ENCODE measurements at regions not wholly inside any gene's neighbourhood (a gene's known extent, or its start where the extent isn't known, plus 50 kb on each side); places are given as distances from the start of the nearest gene placed in this dataset.

GRCh38 chr16:5753381-5753780, 655.8 kb upstream of the EEF2KMT start:
- ChIA-PET POLR2A (no interaction called here), CTCF (ENCODE audit: low intra/inter-chr PET ratio, low total read pairs) (no interaction called here)
- FAIRE-seq (no peak), DNase-seq (ENCODE audit: low spot score) (no peak), ATAC-seq (no peak)
- in situ Hi-C loops (cut with HindIII; ENCODE audit: extremely low pct_ligation_motif_present, low pct_unique_long_range_greater_than_20kb) = no loop called here
- Histone ChIP-seq H2AFZ (ENCODE audit: low read length) (no peak overlapping the region), H3K27ac (ENCODE audit: extremely low read length, insufficient read depth, low read length) (no peak overlapping the region), H3K4me3 (replicated peaks in 1 of 3; ENCODE audit: insufficient read depth in 1 of 3, low read depth in 2 of 3, low read length in 3 of 3) (no peak overlapping the region), H4K20me1 (ENCODE audit: insufficient read depth, low read length) (no peaks in the 10 kb centered on the region), H3K27me3 (ENCODE audit: control insufficient read depth in 1 of 2, insufficient read depth in 2 of 2, low read length in 2 of 2) (peaks cover 0 to 8% of the 10 kb centered on the region in 2 experiments; a peak in 2 of 5 replicates), H3K9ac (ENCODE audit: insufficient read depth, low read depth, low read length) (no peak overlapping the region), H3K4me1 (ENCODE audit: insufficient read depth, low read length) (no peaks in the 10 kb centered on the region), H3K4me2 (ENCODE audit: low read depth, low read length) (no peak overlapping the region), H3K79me2 (ENCODE audit: insufficient read depth, low read length) (no peaks in the 10 kb centered on the region), H3K36me3 (replicated peaks in 1 of 2; ENCODE audit: control insufficient read depth in 1 of 2, insufficient read depth in 2 of 2, low read length in 2 of 2) (no peaks in the 10 kb centered on the region), H3K9me3 (ENCODE audit: low read length) (no peaks in the 10 kb centered on the region)
- TF ChIP-seq SAP130 (CRISPR knock-in tag; IDR thresholded peaks at IDR 0.05; ENCODE audit: low read depth) = no peak
- 2% methylated on average over 7 of the region's 7 CpGs for WGBS (ENCODE audit: low lambda C conversion rate)
- no TSS peak for BruUV-seq (replicated peaks)
- intact Hi-C loops (cut with micrococcal nuclease; ENCODE audit: unreplicated experiment) = no loop called here

- no peak for FAIRE-seq
- no peak for TF ChIP-seq ZNF143 (CRISPR knock-in tag; IDR thresholded peaks at IDR 0.05)
- no peak for TF ChIP-seq FOSL2 (CRISPR knock-in tag; IDR thresholded peaks at IDR 0.05)
- TF ChIP-seq NFAT5 (CRISPR knock-in tag; IDR thresholded peaks at IDR 0.05) = no peak
- no peak for TF ChIP-seq SOX5 (CRISPR knock-in tag; IDR thresholded peaks at IDR 0.05; ENCODE audit: borderline replicate concordance)
- TF ChIP-seq PAF1 (CRISPR knock-in tag; IDR thresholded peaks at IDR 0.05) = no peak
- TF ChIP-seq SOX13 (IDR thresholded peaks at IDR 0.05) = no peak
- no peak for TF ChIP-seq SOX13 (CRISPR knock-in tag; conservative IDR thresholded peaks at IDR 0.05 in 1 of 2, IDR thresholded peaks at IDR 0.05 in 1 of 2)
- no peak for TF ChIP-seq REXO4 (CRISPR knock-in tag; IDR thresholded peaks at IDR 0.05; ENCODE audit: borderline replicate concordance)
- TF ChIP-seq NR2F6 (IDR thresholded peaks at IDR 0.05) = no peak
- no peak for TF ChIP-seq NR2F6 (CRISPR knock-in tag; IDR thresholded peaks at IDR 0.05)
- TF ChIP-seq SUZ12 (IDR thresholded peaks at IDR 0.05; ENCODE audit: low read depth, low read length) = no peak
- no peak for TF ChIP-seq ZNF136 (CRISPR knock-in tag; IDR thresholded peaks at IDR 0.05; ENCODE audit: low read depth)
- TF ChIP-seq CREBL2 (CRISPR knock-in tag; IDR thresholded peaks at IDR 0.05; ENCODE audit: borderline replicate concordance) = no peak
- no peak for TF ChIP-seq ZNF350 (CRISPR knock-in tag; IDR thresholded peaks at IDR 0.05; ENCODE audit: borderline replicate concordance, low read depth)
- no peak for TF ChIP-seq ZNF264 (CRISPR knock-in tag; IDR thresholded peaks at IDR 0.05)
- TF ChIP-seq ZBTB38 (CRISPR knock-in tag; IDR thresholded peaks at IDR 0.05) = no peak
- TF ChIP-seq TOPORS (CRISPR knock-in tag; IDR thresholded peaks at IDR 0.05) = no peak
Observed at GRCh38 chr16:5751216-5751615, 653.6 kb upstream of the EEF2KMT start.

More at GRCh38 chr16:5751216-5751615, 653.6 kb upstream of the EEF2KMT start:
- Histone ChIP-seq H3K79me2 (ENCODE audit: insufficient read depth, low read length) (no peaks in the 10 kb centered on the region), H3K9ac (ENCODE audit: insufficient read depth, low read depth, low read length) (no peak overlapping the region), H3K27me3 (ENCODE audit: control insufficient read depth in 1 of 2, insufficient read depth in 2 of 2, low read length in 2 of 2) (peaks cover 0 to 8% of the 10 kb centered on the region in 2 experiments; a peak in 2 of 5 replicates), H3K27ac (ENCODE audit: extremely low read length, insufficient read depth, low read length) (no peak overlapping the region), H3K9me3 (ENCODE audit: low read length) (no peaks in the 10 kb centered on the region), H3K4me3 (replicated peaks in 1 of 3; ENCODE audit: insufficient read depth in 1 of 3, low read depth in 2 of 3, low read length in 3 of 3) (no peak overlapping the region), H3K4me2 (ENCODE audit: low read depth, low read length) (no peak overlapping the region), H3K36me3 (replicated peaks in 1 of 2; ENCODE audit: control insufficient read depth in 1 of 2, insufficient read depth in 2 of 2, low read length in 2 of 2) (no peaks in the 10 kb centered on the region), H4K20me1 (ENCODE audit: insufficient read depth, low read length) (no peaks in the 10 kb centered on the region), H3K4me1 (ENCODE audit: insufficient read depth, low read length) (no peaks in the 10 kb centered on the region), H2AFZ (ENCODE audit: low read length) (no peak overlapping the region)
- in situ Hi-C loops (cut with HindIII; ENCODE audit: extremely low pct_ligation_motif_present, low pct_unique_long_range_greater_than_20kb) (no loop called here), intact Hi-C loops (cut with micrococcal nuclease; ENCODE audit: unreplicated experiment) (no loop called here)
- ATAC-seq (no peak), DNase-seq (ENCODE audit: low spot score) (no peak)
- CTCF ChIA-PET (ENCODE audit: low intra/inter-chr PET ratio, low total read pairs) = no interaction called here
- whole genome bisulfite sequencing (ENCODE audit: low lambda C conversion rate) = 64% methylated on average over 4 of the region's 4 CpGs
- BruUV-seq (replicated peaks) = no TSS peak
- POLR2A ChIA-PET = no interaction called here

Data from HepG2 (cell line).